GM21619 (cell line): ENCODE measurements at regions not wholly inside any gene's neighbourhood (a gene's known extent, or its start where the extent isn't known, plus 50 kb on each side); places are given as distances from the start of the nearest gene placed in this dataset.
"Not testable (repeated sequence)": the region's sequence is repeated elsewhere in the genome, so short reads cannot be mapped to it uniquely, and the experiment has no call there.

Experiments used
- ATAC-seq: cut with Tn5 transposase; IDR thresholded peaks from one replicate; pipeline ENCODE4 v1.9.1; 2021; ENCODE audit not compliant: unreplicated experiment

- no peak for ATAC-seq
These were observed 1300.1 kb upstream of the ALCAM start for GRCh38 chr3:104066658-104067057.

DNA sequence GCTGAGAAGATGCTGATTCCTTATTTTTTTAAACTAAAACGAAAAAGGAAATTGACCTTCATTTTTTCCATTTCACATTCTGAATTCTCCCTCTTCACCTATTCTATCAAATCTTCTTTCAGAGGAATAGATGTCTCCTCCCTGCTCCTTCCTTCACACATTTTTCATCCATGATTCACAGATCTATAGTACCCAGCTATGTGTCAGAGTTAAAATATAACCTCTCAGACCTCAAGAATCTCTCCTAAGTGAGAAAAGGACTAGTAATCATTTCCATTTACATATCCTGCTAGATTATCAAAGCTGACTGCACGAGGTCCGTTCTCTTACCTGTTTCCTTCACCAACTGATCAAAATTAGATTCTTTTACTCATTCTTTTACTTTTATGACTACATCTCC lies 1297.6 kb upstream of the ALCAM start:
- ATAC-seq = no peak

- no peak for ATAC-seq
These were observed 1295.8 kb upstream of the ALCAM start for GRCh38 chr3:104070906-104071305.

- no peak for ATAC-seq
These were observed 1286.6 kb upstream of the ALCAM start for GRCh38 chr3:104080088-104080626.

DNA sequence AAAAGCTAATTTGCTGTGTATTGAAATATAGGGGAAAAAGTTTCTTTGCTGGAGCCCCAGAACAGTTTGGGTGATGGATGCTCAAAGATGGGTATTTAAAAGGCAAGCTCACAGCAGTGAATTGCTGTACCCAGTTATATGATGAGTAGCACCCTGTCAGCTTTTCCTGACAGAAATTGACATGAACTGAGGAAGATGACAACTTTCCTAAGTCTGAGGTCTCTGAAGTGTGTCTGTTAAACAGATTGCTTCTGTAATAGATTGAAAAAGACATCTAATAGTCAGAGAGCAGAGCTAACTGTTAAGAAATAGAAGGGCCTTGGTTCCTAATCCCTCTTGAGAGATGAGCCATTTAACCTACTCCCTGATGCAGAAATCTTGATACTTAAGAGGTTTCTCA lies 1278.0 kb upstream of the ALCAM start:
- no peak for ATAC-seq

DNA sequence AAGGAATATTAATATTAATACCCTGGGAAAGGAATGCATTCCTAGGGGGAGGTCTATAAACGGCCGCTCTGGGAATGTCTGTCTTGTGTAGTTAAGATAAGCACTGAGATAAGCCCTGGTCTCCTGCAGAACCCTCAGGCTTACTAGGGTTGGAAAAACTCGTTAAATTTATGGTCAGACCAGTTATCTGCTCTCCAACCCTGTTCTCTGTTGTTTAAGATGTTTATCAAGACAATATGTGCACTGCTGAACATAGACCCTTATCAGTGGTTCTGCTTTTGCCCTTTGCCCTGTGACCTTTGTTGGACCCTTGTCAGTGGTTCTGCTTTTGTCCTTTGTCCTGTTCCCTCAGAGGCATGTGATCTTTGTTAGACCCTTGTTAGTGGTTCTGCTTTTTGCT lies 1276.7 kb upstream of the ALCAM start:
- ATAC-seq = not testable (repeated sequence)

DNA sequence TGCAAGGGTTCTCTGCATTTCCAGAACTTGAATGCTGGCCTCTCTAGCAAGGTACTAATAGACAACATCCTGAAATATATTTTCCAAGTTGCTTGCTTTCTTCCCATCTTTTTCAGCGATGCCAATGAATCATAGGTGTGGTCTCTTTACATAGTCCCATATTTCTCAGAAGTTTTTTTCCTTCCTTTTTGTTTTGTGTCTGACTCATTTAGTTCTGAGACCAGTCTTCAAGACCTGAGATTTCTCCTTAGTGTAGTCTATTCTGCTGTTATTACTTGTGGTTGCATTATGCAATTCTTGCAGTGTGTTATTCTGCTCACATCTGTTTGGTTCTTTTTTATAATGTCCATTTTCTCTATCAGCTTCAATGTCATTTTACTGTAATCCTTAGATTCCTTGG lies 1265.0 kb upstream of the ALCAM start:
- ATAC-seq = no peak

GRCh38 chr3:104102386-104102785 lies 1264.3 kb upstream of the ALCAM start:
- ATAC-seq = peak; percentile 94

GRCh38 chr3:104106276-104106675 lies 1260.4 kb upstream of the ALCAM start:
- no peak for ATAC-seq

DNA sequence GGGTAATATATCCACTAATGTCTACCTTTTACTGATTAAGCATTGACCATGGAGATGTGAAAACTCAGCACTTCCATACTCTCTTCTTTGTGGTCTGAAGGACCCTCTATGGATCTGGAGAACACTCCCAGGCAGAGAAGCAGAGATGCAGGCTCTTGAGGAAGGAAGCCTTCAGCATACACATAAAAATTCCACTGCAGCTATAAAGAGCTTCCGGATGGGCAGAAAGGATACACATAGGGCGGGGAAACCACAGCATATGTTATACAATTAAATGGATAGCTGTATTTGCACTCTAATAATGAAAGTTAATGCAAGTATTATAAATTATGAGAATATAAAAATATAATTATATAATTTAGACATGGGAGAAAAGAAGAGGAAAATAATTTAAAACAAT lies 1258.2 kb upstream of the ALCAM start:
- ATAC-seq = no peak

DNA sequence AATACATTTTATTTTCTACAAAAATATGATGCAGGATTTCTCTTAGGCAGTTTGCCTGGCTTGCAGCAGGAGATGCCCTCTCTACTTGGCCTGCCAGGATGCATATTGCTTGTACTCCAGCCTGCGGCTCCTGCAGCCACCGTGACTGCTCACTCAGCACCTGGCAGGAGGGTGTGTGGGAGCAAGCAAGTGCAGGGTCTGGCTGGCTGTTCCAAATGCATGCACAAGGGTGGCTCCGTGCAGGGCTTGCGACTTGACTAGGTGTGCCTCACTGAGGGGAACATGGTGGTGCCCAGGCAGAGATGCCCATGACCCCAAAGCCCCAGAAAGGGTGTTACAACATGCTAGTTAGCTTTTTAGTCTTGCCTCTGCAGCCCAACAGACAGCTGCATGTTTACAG lies 1240.2 kb upstream of the ALCAM start:
- ATAC-seq = no peak

DNA sequence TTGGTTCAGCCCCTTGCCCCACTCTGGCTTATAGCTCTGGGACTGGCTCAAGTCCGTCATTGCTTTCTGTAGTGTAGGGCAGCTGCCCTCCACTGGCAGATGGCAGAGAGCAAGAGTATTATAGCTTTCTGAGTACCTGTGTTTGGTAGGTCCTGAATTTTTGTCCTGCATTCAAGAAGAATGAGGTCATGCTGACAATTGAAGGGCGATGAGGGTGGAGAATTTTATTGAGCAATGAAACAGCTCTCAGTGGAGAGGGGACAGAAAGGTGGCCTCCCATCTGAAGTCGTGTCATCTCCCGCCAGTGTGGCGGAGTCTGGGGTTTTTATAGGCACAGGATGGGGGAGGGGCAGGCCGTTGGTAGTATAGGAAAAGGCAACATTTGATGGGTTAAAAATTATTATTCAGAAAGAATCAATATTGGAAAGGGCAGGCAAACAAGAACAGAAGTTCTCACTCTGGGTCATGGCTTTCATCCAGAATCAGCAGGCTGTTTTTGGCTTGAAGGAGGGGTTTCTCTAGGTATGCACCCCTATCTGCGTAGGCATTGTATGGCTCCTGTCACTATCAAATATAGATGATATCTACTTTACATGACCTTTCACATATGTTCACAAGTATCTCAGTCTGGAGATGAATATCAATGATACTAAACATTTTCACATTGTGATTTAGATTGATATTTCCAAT lies 1239.7 kb upstream of the ALCAM start:
- no peak for ATAC-seq

DNA sequence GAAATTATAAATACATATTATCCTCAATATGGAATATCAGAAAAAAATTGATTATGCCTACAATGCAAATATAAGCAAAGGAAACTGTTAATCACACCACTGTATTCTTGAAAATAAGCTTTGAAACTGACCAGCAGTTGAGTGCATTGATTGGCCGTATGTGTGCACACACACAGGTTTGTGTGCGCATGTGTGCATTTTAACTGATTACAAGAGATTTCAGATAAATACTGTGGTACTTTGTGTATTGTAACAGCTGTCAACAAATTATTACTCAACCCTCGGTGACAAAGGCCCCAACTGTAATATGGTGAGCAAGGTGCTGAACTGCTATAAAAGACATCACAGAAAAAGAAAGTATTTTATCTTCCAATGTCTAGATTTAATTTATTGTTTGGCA lies 1238.9 kb upstream of the ALCAM start:
- no peak for ATAC-seq

- no peak for ATAC-seq
These were observed 1233.9 kb upstream of the ALCAM start for GRCh38 chr3:104132566-104133403.

GRCh38 chr3:104133630-104134029 lies 1233.1 kb upstream of the ALCAM start:
- no peak for ATAC-seq

GRCh38 chr3:104137116-104137515 lies 1229.6 kb upstream of the ALCAM start:
- ATAC-seq = no peak

- no peak for ATAC-seq
These were observed 1221.5 kb upstream of the ALCAM start for GRCh38 chr3:104145164-104145563.

DNA sequence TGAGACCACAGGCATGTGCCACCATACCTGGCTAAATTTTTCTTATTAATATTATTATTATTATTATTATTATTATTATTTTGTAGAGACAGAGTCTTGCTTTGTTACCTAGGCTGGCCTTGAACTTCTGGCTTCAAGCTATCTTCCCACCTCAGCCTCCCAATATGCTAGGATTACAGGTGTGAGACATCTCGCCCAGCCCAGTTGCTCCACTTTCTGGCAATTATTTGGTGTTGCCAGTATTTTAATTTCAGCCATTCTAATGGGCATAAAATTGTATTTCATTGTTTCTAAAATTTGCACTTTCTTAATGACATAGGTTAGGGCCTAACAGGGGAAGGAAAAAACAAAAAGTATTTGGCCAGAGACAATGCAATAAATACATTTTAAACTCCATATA lies 1217.6 kb upstream of the ALCAM start:
- ATAC-seq = no peak

DNA sequence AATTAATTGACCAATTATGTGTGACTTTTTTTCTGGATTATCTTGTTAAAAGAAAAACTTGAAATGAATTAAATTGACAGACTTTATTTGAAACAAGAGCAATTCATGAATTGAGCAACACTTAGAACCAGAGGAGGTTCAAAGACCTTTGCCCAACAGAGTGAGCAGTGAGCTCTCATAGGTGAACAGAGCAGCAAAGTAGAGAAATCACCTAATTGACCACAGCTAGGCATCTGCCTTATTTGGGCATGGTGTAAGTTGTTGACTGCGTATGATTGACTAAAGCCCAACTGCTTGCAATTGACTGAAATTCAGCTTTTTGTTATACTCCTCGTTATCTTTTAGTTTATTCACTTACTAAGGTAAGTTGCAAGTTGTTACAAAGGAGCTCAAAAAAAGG lies 1216.0 kb upstream of the ALCAM start:
- no peak for ATAC-seq

GRCh38 chr3:104154896-104155295 lies 1211.8 kb upstream of the ALCAM start:
- no peak for ATAC-seq

- ATAC-seq = no peak
These were observed 1200.8 kb upstream of the ALCAM start for GRCh38 chr3:104165866-104166265.

DNA sequence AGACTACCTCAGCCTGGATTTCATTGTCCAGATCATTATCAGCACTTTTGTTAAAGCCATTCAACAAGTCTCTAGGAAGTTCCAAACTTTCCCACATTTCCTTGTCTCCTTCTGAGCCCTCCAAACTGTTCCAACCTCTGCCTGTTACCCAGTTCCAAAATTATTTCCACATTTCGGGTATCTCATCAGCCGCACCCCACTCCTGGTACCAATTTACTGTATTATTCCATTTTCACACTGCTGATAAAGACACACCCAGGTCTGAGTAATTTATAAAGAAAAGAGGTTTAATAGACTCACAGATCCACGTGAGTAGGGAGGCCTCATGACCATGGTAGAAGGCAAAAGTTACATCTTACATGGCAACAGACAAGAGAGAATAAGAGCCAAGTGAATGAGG lies 1198.3 kb upstream of the ALCAM start:
- ATAC-seq = no peak
